ENCODE measurements at regions not wholly inside any gene's neighbourhood (a gene's known extent, or its start where the extent isn't known, plus 50 kb on each side); places are given as distances from the start of the nearest gene placed in this dataset.

DNA sequence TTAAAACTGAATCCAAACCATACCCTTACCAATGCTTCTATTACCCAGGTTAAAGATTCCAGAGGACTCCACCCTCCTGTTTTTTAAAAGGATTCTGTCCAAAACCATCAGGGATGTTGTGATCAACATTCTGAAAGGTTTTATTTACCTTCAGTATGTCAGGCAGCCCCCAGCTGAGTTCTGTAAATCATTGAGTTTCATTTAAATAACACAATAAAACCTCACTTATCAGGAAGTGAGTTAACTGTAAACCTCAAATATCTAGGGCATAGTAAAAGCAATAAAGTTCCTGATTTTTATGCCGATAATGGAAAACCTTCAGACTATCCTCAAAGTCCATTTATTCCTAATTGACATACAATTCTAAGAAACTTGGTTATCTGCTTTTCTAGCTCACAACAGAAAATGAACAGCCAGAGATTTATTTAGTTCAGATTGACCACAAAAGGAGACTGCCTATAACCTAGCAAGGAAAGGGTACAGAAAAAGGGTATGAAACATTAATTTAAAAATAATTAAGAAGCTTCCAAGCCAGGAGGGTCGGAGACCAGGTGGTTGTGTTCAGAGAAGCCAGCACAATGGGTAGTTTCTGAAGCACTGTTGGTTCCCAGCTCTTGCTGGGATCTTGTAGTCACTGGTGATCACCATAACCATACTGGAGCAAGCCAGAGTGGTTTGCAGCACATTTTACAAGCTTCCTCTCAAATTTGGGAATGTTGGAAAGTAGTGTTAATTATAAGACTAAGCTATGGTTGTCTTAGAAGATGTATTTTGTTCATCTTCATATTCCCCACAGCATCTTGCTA lies 336.4 kb upstream of the FMN2 start:
- ATAC-seq, result no peak

GRCh38 chr1:239757716-239758115 lies 334.0 kb upstream of the FMN2 start:
- 50 to 76% methylated on average over 1 to 2 of the region's 2 CpGs for WGBS, 2 donors (ENCODE audit: low coverage in 1 of 2)
- Histone ChIP-seq H3K36me3 (no peaks in the 10 kb centered on the region), H3K27me3 (no peaks in the 10 kb centered on the region), H3K27ac (no peak overlapping the region), H3K4me1 (peaks cover 0 to 6% (median 0%) of the 10 kb centered on the region in 3 donors), H3K4me3 (no peak overlapping the region), H3K9me3 (no peaks in the 10 kb centered on the region)
- no peak for ATAC-seq
- TF ChIP-seq EP300 (IDR thresholded peaks at IDR 0.05), result no peak
- no peak for TF ChIP-seq POLR2AphosphoS5 (IDR thresholded peaks at IDR 0.05)
- TF ChIP-seq, protein P1, sequence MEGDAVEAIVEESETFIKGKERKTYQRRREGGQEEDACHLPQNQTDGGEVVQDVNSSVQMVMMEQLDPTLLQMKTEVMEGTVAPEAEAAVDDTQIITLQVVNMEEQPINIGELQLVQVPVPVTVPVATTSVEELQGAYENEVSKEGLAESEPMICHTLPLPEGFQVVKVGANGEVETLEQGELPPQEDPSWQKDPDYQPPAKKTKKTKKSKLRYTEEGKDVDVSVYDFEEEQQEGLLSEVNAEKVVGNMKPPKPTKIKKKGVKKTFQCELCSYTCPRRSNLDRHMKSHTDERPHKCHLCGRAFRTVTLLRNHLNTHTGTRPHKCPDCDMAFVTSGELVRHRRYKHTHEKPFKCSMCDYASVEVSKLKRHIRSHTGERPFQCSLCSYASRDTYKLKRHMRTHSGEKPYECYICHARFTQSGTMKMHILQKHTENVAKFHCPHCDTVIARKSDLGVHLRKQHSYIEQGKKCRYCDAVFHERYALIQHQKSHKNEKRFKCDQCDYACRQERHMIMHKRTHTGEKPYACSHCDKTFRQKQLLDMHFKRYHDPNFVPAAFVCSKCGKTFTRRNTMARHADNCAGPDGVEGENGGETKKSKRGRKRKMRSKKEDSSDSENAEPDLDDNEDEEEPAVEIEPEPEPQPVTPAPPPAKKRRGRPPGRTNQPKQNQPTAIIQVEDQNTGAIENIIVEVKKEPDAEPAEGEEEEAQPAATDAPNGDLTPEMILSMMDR (IDR thresholded peaks at IDR 0.05), result no peak
- TF ChIP-seq POLR2A (IDR thresholded peaks at IDR 0.05), result no peak

More for the DNA sequence above, 336.4 kb upstream of the FMN2 start:
- no peaks in the 10 kb centered on the region for H3K4me1 ChIP-seq
- no peak overlapping the region for H3K4me3 ChIP-seq
- no peaks in the 10 kb centered on the region for H3K9me3 ChIP-seq
- no peaks in the 10 kb centered on the region for H3K27me3 ChIP-seq
- 90 to 93% methylated on average over 2 of the region's 2 CpGs for WGBS, 2 donors (ENCODE audit: low coverage in 1 of 2)
- H3K27ac ChIP-seq, result no peak overlapping the region
- no peaks in the 10 kb centered on the region for H3K36me3 ChIP-seq
- TF ChIP-seq EP300 (IDR thresholded peaks at IDR 0.05), result no peak
- no peak for TF ChIP-seq POLR2A (IDR thresholded peaks at IDR 0.05)
- TF ChIP-seq, protein P1 (IDR thresholded peaks at IDR 0.05), result no peak
- no peak for TF ChIP-seq POLR2AphosphoS5 (IDR thresholded peaks at IDR 0.05)

DNA sequence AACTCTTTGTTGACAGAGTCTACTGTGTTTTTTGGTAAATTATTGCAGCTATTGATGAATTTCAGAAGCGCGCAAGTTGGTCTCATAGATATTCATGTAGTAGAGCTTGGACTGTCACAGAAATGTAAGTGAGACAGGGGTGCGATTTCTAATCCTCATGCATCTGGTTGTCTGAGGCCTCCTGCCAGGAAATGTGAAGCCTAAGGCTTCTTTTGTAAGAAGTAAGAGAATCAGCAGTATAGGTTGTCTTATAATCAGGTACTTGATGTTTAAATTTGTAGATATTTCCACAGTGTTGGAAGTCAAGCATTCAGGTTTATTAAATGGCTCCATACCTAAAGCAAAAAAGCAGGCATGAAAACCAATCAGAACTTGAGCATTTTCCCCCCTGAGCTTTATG lies 332.9 kb upstream of the FMN2 start:
- Histone ChIP-seq H3K27me3 (no peaks in the 10 kb centered on the region), H3K4me3 (no peak overlapping the region), H3K27ac (no peak overlapping the region), H3K4me1 (peaks cover 0 to 6% (median 0%) of the 10 kb centered on the region in 3 donors), H3K36me3 (no peaks in the 10 kb centered on the region), H3K9me3 (no peaks in the 10 kb centered on the region)
- ATAC-seq, result no peak
- WGBS, 2 donors (ENCODE audit: low coverage in 1 of 2), result 91 to 92% methylated on average over 3 of the region's 3 CpGs
- TF ChIP-seq POLR2AphosphoS5 (IDR thresholded peaks at IDR 0.05), result no peak

DNA sequence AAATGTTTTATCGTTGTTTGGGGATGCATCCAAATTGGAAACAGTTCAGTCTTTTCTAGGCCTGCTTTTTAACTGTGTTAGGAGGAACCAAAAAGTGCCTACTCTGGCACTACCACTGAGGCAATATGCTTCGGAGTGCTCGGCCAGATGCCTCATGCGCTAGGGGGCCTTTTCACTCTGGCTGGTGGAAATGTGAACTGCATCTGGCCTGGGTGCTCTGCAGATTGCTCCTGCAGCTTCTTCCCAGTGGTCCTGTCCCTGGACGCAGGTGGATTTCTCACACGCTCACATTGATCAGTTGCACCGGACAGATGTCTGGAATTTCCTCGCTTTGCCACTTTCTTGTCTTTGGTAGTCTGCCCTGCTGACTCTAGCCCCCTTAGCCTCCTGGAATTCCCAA lies 330.2 kb upstream of the FMN2 start:
- Histone ChIP-seq H3K4me3 (no peak overlapping the region), H3K27ac (no peak overlapping the region), H3K36me3 (no peaks in the 10 kb centered on the region), H3K4me1 (peaks cover 0 to 6% (median 0%) of the 10 kb centered on the region in 3 donors), H3K27me3 (no peaks in the 10 kb centered on the region), H3K9me3 (no peaks in the 10 kb centered on the region)
- no peak for TF ChIP-seq EP300 (IDR thresholded peaks at IDR 0.05)
- TF ChIP-seq, protein P1 (IDR thresholded peaks at IDR 0.05), result no peak
- no peak for TF ChIP-seq POLR2AphosphoS5 (IDR thresholded peaks at IDR 0.05)
- no peak for TF ChIP-seq POLR2A (IDR thresholded peaks at IDR 0.05)
- WGBS, 2 donors (ENCODE audit: low coverage in 1 of 2), result 82% methylated on average over 1 of the region's 8 CpGs; no CpG with 5 or more reads in 1 of the 2 donors
- no peak for ATAC-seq

DNA sequence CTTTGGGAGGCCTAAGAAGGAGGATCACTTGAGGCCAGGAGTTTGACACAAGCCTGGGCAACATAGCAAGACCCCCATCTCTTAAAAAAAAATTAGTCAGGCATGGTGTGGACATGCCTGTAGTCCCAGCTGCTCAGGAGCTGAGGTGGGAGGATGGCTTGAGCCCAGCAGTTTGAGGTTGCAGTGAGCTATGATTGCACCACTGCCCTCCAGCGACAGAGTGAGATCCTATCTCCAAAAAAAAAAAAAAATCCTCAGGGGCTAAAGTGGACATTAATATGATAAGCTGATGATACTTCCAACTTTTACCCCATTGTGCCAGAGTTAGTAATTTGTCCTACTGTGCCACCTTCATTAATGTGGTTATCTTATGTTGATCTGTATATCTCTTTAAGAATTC lies 327.8 kb upstream of the FMN2 start:
- no peaks in the 10 kb centered on the region for H3K27me3 ChIP-seq
- H3K27ac ChIP-seq, result no peak overlapping the region
- WGBS, 2 donors (ENCODE audit: low coverage in 1 of 2), result 86 to 100% methylated on average over 1 of the region's 1 CpG
- H3K4me3 ChIP-seq, result no peak overlapping the region
- H3K36me3 ChIP-seq, result no peaks in the 10 kb centered on the region
- no peak for ATAC-seq
- TF ChIP-seq POLR2A (IDR thresholded peaks at IDR 0.05) (no peak), POLR2AphosphoS5 (IDR thresholded peaks at IDR 0.05) (no peak), EP300 (IDR thresholded peaks at IDR 0.05) (no peak)
- TF ChIP-seq, protein P1 (IDR thresholded peaks at IDR 0.05), result no peak
- H3K9me3 ChIP-seq, result no peaks in the 10 kb centered on the region
- peaks cover 0 to 7% (median 0%) of the 10 kb centered on the region in 3 donors for H3K4me1 ChIP-seq
